ENCODE measurements at regions not wholly inside any gene's neighbourhood (a gene's known extent, or its start where the extent isn't known, plus 50 kb on each side); places are given as distances from the start of the nearest gene placed in this dataset.

DNA sequence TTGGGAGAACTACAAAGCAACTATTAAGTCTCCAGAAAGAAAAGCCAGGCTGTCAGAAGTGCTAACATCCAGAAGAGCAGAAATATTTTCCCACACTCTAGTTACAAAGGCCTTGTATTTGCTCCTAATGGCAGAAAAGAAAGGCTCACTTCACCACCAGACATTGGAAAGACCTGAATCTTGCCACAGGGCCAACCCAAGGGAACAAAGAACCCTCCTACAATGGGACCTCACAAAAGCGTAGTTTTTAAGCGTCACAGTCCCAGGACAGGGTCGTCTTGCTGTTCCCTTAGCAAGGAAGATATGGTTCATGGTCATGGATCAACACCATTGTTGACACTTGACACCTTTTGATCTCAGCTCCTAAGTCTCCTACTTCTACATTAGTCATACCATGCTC lies 119.1 kb downstream of the RPS29 start:
- no peak for DNase-seq (ENCODE audit: low read depth)
- H3K4me3 ChIP-seq (ENCODE audit: low read depth, low read length), result no peak overlapping the region
- no peak for TF ChIP-seq MAX (IDR thresholded peaks at IDR 0.05; ENCODE audit: low read depth, low read length)
- TF ChIP-seq CTCF (IDR thresholded peaks at IDR 0.05; ENCODE audit: low read depth, low read length), result no peak
- no peak for TF ChIP-seq POLR2A (IDR thresholded peaks at IDR 0.05; ENCODE audit: extremely low read depth, insufficient read length)
- TF ChIP-seq MYC (IDR thresholded peaks at IDR 0.05; ENCODE audit: low read depth, low read length), result no peak

DNA sequence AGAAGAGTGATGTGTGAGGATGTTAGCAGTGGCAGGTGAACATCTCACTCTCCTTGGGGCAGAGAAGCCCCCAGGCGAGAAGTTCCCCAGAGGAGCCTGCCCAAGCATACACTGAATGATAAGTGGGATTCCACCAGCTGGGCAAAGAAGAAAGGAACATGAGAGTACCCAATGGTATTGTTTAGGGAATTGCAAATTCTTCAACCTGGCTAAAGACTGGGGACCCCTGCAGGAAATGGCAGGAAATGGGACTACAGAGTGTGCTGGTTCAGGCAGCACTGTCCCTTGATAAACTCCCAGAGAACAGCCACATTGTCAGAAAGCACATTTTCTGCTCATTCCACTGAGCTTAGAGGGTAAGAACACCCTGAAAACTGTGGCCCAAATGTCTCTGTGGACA lies 121.3 kb downstream of the RPS29 start:
- TF ChIP-seq MAX (IDR thresholded peaks at IDR 0.05; ENCODE audit: low read depth, low read length) (no peak), CTCF (IDR thresholded peaks at IDR 0.05; ENCODE audit: low read depth, low read length) (peak; percentile 32)
- H3K4me3 ChIP-seq (ENCODE audit: low read depth, low read length), result no peak overlapping the region
- peak; percentile 17 for DNase-seq (ENCODE audit: low read depth)

GRCh38 chr14:49463146-49463545 lies 123.0 kb downstream of the RPS29 start:
- no peak overlapping the region for H3K4me3 ChIP-seq (ENCODE audit: low read depth, low read length)
- no peak for DNase-seq (ENCODE audit: low read depth)
- TF ChIP-seq POLR2A (IDR thresholded peaks at IDR 0.05; ENCODE audit: extremely low read depth, insufficient read length) (no peak), CTCF (IDR thresholded peaks at IDR 0.05; ENCODE audit: low read depth, low read length) (no peak), MAX (IDR thresholded peaks at IDR 0.05; ENCODE audit: low read depth, low read length) (no peak), MYC (IDR thresholded peaks at IDR 0.05; ENCODE audit: low read depth, low read length) (no peak)

DNA sequence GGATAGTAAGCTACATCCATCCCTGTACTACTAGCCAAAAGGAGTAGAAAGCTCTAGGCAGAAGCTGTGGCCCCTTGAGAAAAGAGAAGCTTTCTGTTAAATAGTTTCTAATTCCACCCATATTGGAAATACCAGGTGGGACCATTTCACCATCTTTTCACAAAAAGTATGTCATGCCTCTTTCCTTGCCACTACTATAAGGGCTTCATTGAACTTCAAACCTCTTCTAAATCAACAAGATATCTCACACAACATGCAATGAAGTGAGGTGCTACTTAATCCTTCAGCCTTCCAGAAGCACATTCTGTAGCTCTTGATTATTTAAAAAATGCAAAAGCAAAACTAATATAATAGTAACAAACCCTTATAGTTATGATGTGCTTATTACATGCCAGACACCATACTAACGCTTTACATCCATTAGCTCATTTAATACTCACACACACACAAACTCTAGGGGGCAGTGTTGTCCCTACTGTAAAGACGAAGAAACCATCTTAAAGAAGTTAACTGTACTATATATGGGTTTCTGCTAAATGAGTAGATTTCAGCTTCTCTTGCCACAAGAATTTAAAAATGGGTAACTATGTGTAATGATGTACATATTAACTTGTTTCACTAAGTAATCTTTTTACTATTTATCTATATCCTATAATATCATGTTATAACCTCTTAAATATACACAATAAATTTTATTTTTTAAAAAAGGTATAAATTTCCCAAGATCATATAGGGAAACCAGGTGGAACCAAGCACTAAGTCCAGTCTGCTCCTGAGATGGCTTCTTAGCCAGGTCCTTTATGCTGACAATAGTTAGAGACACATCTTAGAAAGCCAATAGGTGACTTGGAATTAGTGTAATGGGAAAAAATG lies 124.4 kb downstream of the RPS29 start:
- H3K4me3 ChIP-seq (ENCODE audit: low read depth, low read length), result no peak overlapping the region
- TF ChIP-seq POLR2A (IDR thresholded peaks at IDR 0.05; ENCODE audit: extremely low read depth, insufficient read length) (no peak), MAX (IDR thresholded peaks at IDR 0.05; ENCODE audit: low read depth, low read length) (no peak), MYC (IDR thresholded peaks at IDR 0.05; ENCODE audit: low read depth, low read length) (no peak), CTCF (IDR thresholded peaks at IDR 0.05; ENCODE audit: low read depth, low read length) (peak; percentile 42)
- peak; percentile 79 for DNase-seq (ENCODE audit: low read depth)

- H3K4me3 ChIP-seq (ENCODE audit: low read depth, low read length), result no peak overlapping the region
- TF ChIP-seq MYC (IDR thresholded peaks at IDR 0.05; ENCODE audit: low read depth, low read length), result no peak
- no peak for TF ChIP-seq POLR2A (IDR thresholded peaks at IDR 0.05; ENCODE audit: extremely low read depth, insufficient read length)
- no peak for TF ChIP-seq CTCF (IDR thresholded peaks at IDR 0.05; ENCODE audit: low read depth, low read length)
- TF ChIP-seq MAX (IDR thresholded peaks at IDR 0.05; ENCODE audit: low read depth, low read length), result no peak
- DNase-seq (ENCODE audit: low read depth), result no peak
Measured at GRCh38 chr14:49460662-49461061, 125.5 kb downstream of the RPS29 start.
